HG02970 (cell line): ENCODE measurements at regions not wholly inside any gene's neighbourhood (a gene's known extent, or its start where the extent isn't known, plus 50 kb on each side); places are given as distances from the start of the nearest gene placed in this dataset.
"Not testable (repeated sequence)": the region's sequence is repeated elsewhere in the genome, so short reads cannot be mapped to it uniquely, and the experiment has no call there.

Source experiments
- ATAC-seq: cut with Tn5 transposase; IDR thresholded peaks from one replicate; pipeline ENCODE4 v1.9.1; 2021; ENCODE audit warnings: mild to moderate bottlenecking, moderate library complexity, moderate number of reproducible peaks; ENCODE audit not compliant: unreplicated experiment, low FRiP score

- not testable (repeated sequence) for ATAC-seq
Observed at GRCh38 chr15:21357056-21357455, 83.2 kb downstream of the POTEB3 start.

GRCh38 chr15:21355944-21356343 is 84.4 kb downstream of the POTEB3 start:
- not testable (repeated sequence) for ATAC-seq

- not testable (repeated sequence) for ATAC-seq
Observed at GRCh38 chr15:21354597-21354996, 85.7 kb downstream of the POTEB3 start.

- not testable (repeated sequence) for ATAC-seq
Observed at GRCh38 chr15:21352670-21353318, 87.5 kb downstream of the POTEB3 start.

- ATAC-seq: not testable (repeated sequence)
Observed at GRCh38 chr15:21344960-21345359, 95.3 kb downstream of the POTEB3 start.

- ATAC-seq: not testable (repeated sequence)
Observed at GRCh38 chr15:21344500-21344899, 95.8 kb downstream of the POTEB3 start.

- not testable (repeated sequence) for ATAC-seq
Observed at GRCh38 chr15:21337028-21337427, 103.3 kb downstream of the POTEB3 start.

- ATAC-seq: not testable (repeated sequence)
Observed at GRCh38 chr15:21324720-21325460, 115.4 kb downstream of the POTEB3 start.

GRCh38 chr15:21284353-21284752 is 155.9 kb downstream of the POTEB3 start:
- not testable (repeated sequence) for ATAC-seq

GRCh38 chr15:21283210-21283609 is 157.1 kb downstream of the POTEB3 start:
- peak; percentile 56 for ATAC-seq

- not testable (repeated sequence) for ATAC-seq
Observed at GRCh38 chr15:21280272-21280671, 160.0 kb downstream of the POTEB3 start.

GRCh38 chr15:21272176-21272982 is 167.9 kb downstream of the POTEB3 start:
- ATAC-seq: not testable (repeated sequence)

GRCh38 chr15:21271566-21271965 is 168.7 kb downstream of the POTEB3 start:
- ATAC-seq: no peak

GRCh38 chr15:21270474-21270873 is 169.8 kb downstream of the POTEB3 start:
- no peak for ATAC-seq

- ATAC-seq: not testable (repeated sequence)
Observed at GRCh38 chr15:21269673-21270072, 170.6 kb downstream of the POTEB3 start.

- no peak for ATAC-seq
Observed at GRCh38 chr15:21269121-21269520, 171.2 kb downstream of the POTEB3 start.

GRCh38 chr15:21268436-21268940 is 171.8 kb downstream of the POTEB3 start:
- ATAC-seq: no peak

GRCh38 chr15:21267671-21268395 is 172.5 kb downstream of the POTEB3 start:
- ATAC-seq: no peak

GRCh38 chr15:21267226-21267625 is 173.1 kb downstream of the POTEB3 start:
- ATAC-seq: no peak

- ATAC-seq: not testable (repeated sequence)
Observed at GRCh38 chr15:21265628-21266027, 174.7 kb downstream of the POTEB3 start.
